Smooth muscle cell (in vitro differentiated cells): ENCODE measurements at regions not wholly inside any gene's neighbourhood (a gene's known extent, or its start where the extent isn't known, plus 50 kb on each side); places are given as distances from the start of the nearest gene placed in this dataset.
A peak's percentile ranks its signal among the peaks of the same experiment; 100 is the strongest.

Experiments
- DNase-seq: peaks from one replicate; lab custom pipeline; 2025; ENCODE audit not compliant: unreplicated experiment; lab: John Stamatoyannopoulos, UW
- H2AFZ ChIP-seq: fragments of 200-600 bp; sonication (generic); 2 replicates; pipeline ENCODE4 v1.6.0; 2016; ENCODE audit warnings: antibody characterized with exemption, low read depth, mild to moderate bottlenecking
- H3F3A ChIP-seq: fragments of 200-600 bp; sonication (generic); 2 replicates; pipeline ENCODE4 v1.6.0; 2017; ENCODE audit warnings: antibody characterized with exemption, low read depth
- H3K27ac ChIP-seq: fragments of 200-600 bp; sonication (generic); 2 replicates; pipeline ENCODE4 v1.5.1; 2016; ENCODE audit warnings: low read depth, mild to moderate bottlenecking
- H3K27me3 ChIP-seq: fragments of 200-600 bp; sonication (generic); 2 replicates; pipeline ENCODE4 v1.6.1; 2016; ENCODE audit warnings: low read depth, mild to moderate bottlenecking
- H3K36me3 ChIP-seq: fragments of 200-600 bp; sonication (generic); 2 replicates; pipeline ENCODE4 v1.5.1; 2016; ENCODE audit warnings: low read depth
- H3K4me1 ChIP-seq: fragments of 200-600 bp; sonication (generic); 2 replicates; pipeline ENCODE4 v1.5.1; 2016; ENCODE audit warnings: low read depth
- H3K4me2 ChIP-seq: fragments of 200-600 bp; sonication (generic); 2 replicates; pipeline ENCODE4 v1.6.0; 2016; ENCODE audit warnings: mild to moderate bottlenecking
- H3K4me3 ChIP-seq: fragments of 200-600 bp; sonication (generic); 2 replicates; pipeline ENCODE4 v1.5.1; 2016; ENCODE audit warnings: mild to moderate bottlenecking
- H3K79me2 ChIP-seq: fragments of 200-600 bp; sonication (generic); 2 replicates; pipeline ENCODE4 v1.6.0; 2016; ENCODE audit warnings: low read depth, mild to moderate bottlenecking
- H3K9ac ChIP-seq: fragments of 200-600 bp; sonication (generic); 2 replicates; pipeline ENCODE4 v1.6.0; 2016; ENCODE audit warnings: low read depth
- H3K9me3 ChIP-seq: fragments of 200-600 bp; sonication (generic); replicated peaks from 2 replicates; pipeline ENCODE4 v1.5.1; 2016; ENCODE audit warnings: low read depth
- H4K20me1 ChIP-seq: fragments of 200-600 bp; sonication (generic); 2 replicates; pipeline ENCODE4 v1.6.0; 2016; ENCODE audit warnings: low read depth
- CTCF ChIP-seq: fragments of 200-600 bp; sonication (generic); IDR thresholded peaks from 2 replicates; pipeline ENCODE4 v1.5.1; 2017; ENCODE audit warnings: borderline replicate concordance, mild to moderate bottlenecking, antibody characterized with exemption; ENCODE audit not compliant: insufficient read depth, poor library complexity, severe bottlenecking
- WGBS: methylation state at CpG from one replicate; pipeline ENCODE4 v1.1.7; 2016; ENCODE audit warnings: low lambda C conversion rate; 5-methylcytosine and 5-hydroxymethylcytosine counted together

- Histone ChIP-seq H3K27me3 (no peaks in the 10 kb centered on the region), H3K79me2 (no peaks in the 10 kb centered on the region), H3K36me3 (no peaks in the 10 kb centered on the region), H3K9me3 (no peaks in the 10 kb centered on the region), H3F3A (peaks cover 10% of the 10 kb centered on the region), H3K4me2 (peak overlapping the region; percentile 50), H3K27ac (peak overlapping the region; percentile 41), H3K9ac (no peak overlapping the region), H2AFZ (no peak overlapping the region), H3K4me3 (no peak overlapping the region), H4K20me1 (no peaks in the 10 kb centered on the region), H3K4me1 (no peaks in the 10 kb centered on the region)
- no peak for TF ChIP-seq CTCF
- DNase-seq = no peak
- WGBS = 58% methylated on average over 3 of the region's 3 CpGs
Measured at GRCh38 chr2:215602997-215603396, 167.1 kb upstream of the FN1 start.

- no peaks in the 10 kb centered on the region for H3K4me1 ChIP-seq
- H3K27me3 ChIP-seq = no peaks in the 10 kb centered on the region
- WGBS = 38% methylated on average over 2 of the region's 2 CpGs
- peaks cover 10% of the 10 kb centered on the region for H3F3A ChIP-seq
- H3K9me3 ChIP-seq = no peaks in the 10 kb centered on the region
- no peaks in the 10 kb centered on the region for H3K79me2 ChIP-seq
- H4K20me1 ChIP-seq = no peaks in the 10 kb centered on the region
- no peak for DNase-seq
- no peak overlapping the region for H3K4me3 ChIP-seq
- H3K4me2 ChIP-seq = peak overlapping the region; percentile 50
- H2AFZ ChIP-seq = no peak overlapping the region
- no peak for TF ChIP-seq CTCF
- peak overlapping the region; percentile 41 for H3K27ac ChIP-seq
- H3K9ac ChIP-seq = no peak overlapping the region
- H3K36me3 ChIP-seq = no peaks in the 10 kb centered on the region
Measured at GRCh38 chr2:215601990-215602721, 166.3 kb upstream of the FN1 start.

GRCh38 chr2:215601526-215601925 is 165.7 kb upstream of the FN1 start:
- H3K4me2 ChIP-seq = no peak overlapping the region
- no peaks in the 10 kb centered on the region for H3K36me3 ChIP-seq
- DNase-seq = no peak
- no peaks in the 10 kb centered on the region for H3K4me1 ChIP-seq
- 76% methylated on average over 3 of the region's 3 CpGs for WGBS
- peak overlapping the region; percentile 41 for H3K27ac ChIP-seq
- H3K4me3 ChIP-seq = no peak overlapping the region
- no peaks in the 10 kb centered on the region for H4K20me1 ChIP-seq
- no peak for TF ChIP-seq CTCF
- no peaks in the 10 kb centered on the region for H3K9me3 ChIP-seq
- H3K79me2 ChIP-seq = no peaks in the 10 kb centered on the region
- no peaks in the 10 kb centered on the region for H3K27me3 ChIP-seq
- no peak overlapping the region for H2AFZ ChIP-seq
- H3K9ac ChIP-seq = no peak overlapping the region
- H3F3A ChIP-seq = peaks cover 10% of the 10 kb centered on the region
